Vagina (tissue), 2 donors: ENCODE measurements at regions not wholly inside any gene's neighbourhood (a gene's known extent, or its start where the extent isn't known, plus 50 kb on each side); places are given as distances from the start of the nearest gene placed in this dataset.

Experiments used
- CTCF ChIP-seq, 3 experiments: fragments of 450-650 bp in 2 of 3; fragments of 200-600 bp in 1 of 3; sonication (generic) in 1 of 3; IDR thresholded peaks; one replicate each; pipeline ENCODE4 v1.5.1; 2017 to 2019; ENCODE audit warnings: antibody characterized with exemption in 3 of 3, mild to moderate bottlenecking in 2 of 3, moderate library complexity in 2 of 3
- POLR2A ChIP-seq, 2 donors: fragments of 450-650 bp; IDR thresholded peaks; one replicate each; pipeline ENCODE4 v1.6.1; 2017; ENCODE audit warnings: antibody characterized with exemption in 2 of 2, mild to moderate bottlenecking in 2 of 2, moderate library complexity in 2 of 2
- POLR2AphosphoS5 ChIP-seq, 2 donors: sonication (generic); formaldehyde crosslinking; IDR thresholded peaks; one replicate each; pipeline ENCODE4 v1.9.0; 2017; ENCODE audit warnings: antibody characterized with exemption in 2 of 2, mild to moderate bottlenecking in 2 of 2, low read depth in 1 of 2; ENCODE audit not compliant: insufficient read depth in 1 of 2

DNA sequence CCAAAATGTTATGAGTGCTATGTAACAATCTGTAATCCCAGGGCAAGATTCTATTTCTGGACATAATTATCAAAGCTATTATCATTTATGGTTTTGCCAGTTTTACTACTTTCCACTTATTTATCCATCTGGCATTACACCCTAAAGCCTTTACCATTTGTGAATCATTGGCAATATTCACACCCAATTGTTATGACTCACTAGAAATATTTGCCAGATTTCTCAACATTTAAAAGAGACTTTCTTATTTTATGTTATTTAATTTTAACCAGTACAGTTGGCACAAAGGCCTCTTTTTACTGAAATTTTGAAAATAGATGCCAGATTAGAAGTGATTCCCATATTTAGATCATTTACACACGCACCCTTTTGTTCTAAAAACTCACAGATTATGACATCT lies 242.7 kb upstream of the WDFY3 start:
- TF ChIP-seq POLR2AphosphoS5 (IDR thresholded peaks at IDR 0.05; ENCODE audit: insufficient read depth in 1 of 2, low read depth in 1 of 2) (no peak), CTCF (IDR thresholded peaks at IDR 0.05) (no peak), POLR2A (IDR thresholded peaks at IDR 0.05) (no peak)
